Left lung (tissue), 4 donors: ENCODE measurements at regions not wholly inside any gene's neighbourhood (a gene's known extent, or its start where the extent isn't known, plus 50 kb on each side); places are given as distances from the start of the nearest gene placed in this dataset.

Experiments used
- ATAC-seq: fragments of 200-7000 bp; cut with Tn5 transposase; one replicate; pipeline ENCODE4 v1.9.1; 2020; ENCODE audit warnings: moderate library complexity
- DNase-seq, 4 donors: peaks; one replicate each; pipeline ENCODE4 v3.0.0-alpha.2; 2013 to 2020
- H3K27ac ChIP-seq, 2 donors: fragments of 200-600 bp; sonication (generic) in 1 of 2; one replicate each; pipeline versions ENCODE4 v1.5.0 to v1.8.0; 2020 to 2021
- H3K27me3 ChIP-seq, 2 donors: fragments of 200-600 bp; sonication (generic) in 1 of 2; one replicate each; pipeline versions ENCODE4 v1.5.0 to v1.8.0; 2020 to 2021
- H3K36me3 ChIP-seq, 2 donors: fragments of 200-600 bp; sonication (generic) in 1 of 2; one replicate each; pipeline versions ENCODE4 v1.5.0 to v1.8.0; 2020 to 2021
- H3K4me1 ChIP-seq, 2 donors: fragments of 200-600 bp; one replicate each; pipeline ENCODE4 v1.8.0; 2021
- H3K4me3 ChIP-seq, 2 donors: fragments of 200-600 bp; sonication (generic) in 1 of 2; one replicate each; pipeline versions ENCODE4 v1.5.0 to v1.8.0; 2020 to 2021; ENCODE audit warnings: mild to moderate bottlenecking in 1 of 2
- H3K9me3 ChIP-seq, 2 donors: fragments of 200-600 bp; sonication (generic) in 1 of 2; one replicate each; pipeline versions ENCODE4 v1.5.0 to v1.8.0; 2020 to 2021
- CTCF ChIP-seq, 2 donors: fragments of 200-600 bp; sonication (generic) in 1 of 2; IDR thresholded peaks; one replicate each; pipeline versions ENCODE4 v1.5.0 to v1.8.0; 2021; ENCODE audit warnings: antibody characterized with exemption in 2 of 2
- intact Hi-C, 2 donors: fragments of 100-400 bp; cut with DNase I; formaldehyde crosslinking; loops; one replicate each; pipeline versions ENCODE4 v1.11.2 to v1.14.2; 2022
- donor health status: DM: no; HTN: yes; CAD: no.
- donor health status: DM: no; HTN: no; CAD: no.

GRCh38 chr7:131692131-131692960 is 135.9 kb upstream of the PODXL start:
- no peak overlapping the region for H3K4me3 ChIP-seq
- ATAC-seq (peak; percentile 79), DNase-seq (peak in 3 of 4 donors; percentile 14 to 83 (median 42))
- peaks cover 0 to 72% of the 10 kb centered on the region in 2 donors for H3K27me3 ChIP-seq
- H3K27ac ChIP-seq, result no peak overlapping the region
- intact Hi-C loops, result no loop called here
- peak; percentile 72 to 78 for TF ChIP-seq CTCF (IDR thresholded peaks at IDR 0.05)
- no peaks in the 10 kb centered on the region for H3K36me3 ChIP-seq
- peaks cover 0 to 3% of the 10 kb centered on the region in 2 donors for H3K4me1 ChIP-seq
- H3K9me3 ChIP-seq, result no peaks in the 10 kb centered on the region

GRCh38 chr7:131691454-131692130 is 135.2 kb upstream of the PODXL start:
- Histone ChIP-seq H3K36me3 (no peaks in the 10 kb centered on the region), H3K27ac (no peak overlapping the region), H3K27me3 (peaks cover 0 to 76% of the 10 kb centered on the region in 2 donors), H3K9me3 (no peaks in the 10 kb centered on the region), H3K4me1 (peaks cover 0 to 3% of the 10 kb centered on the region in 2 donors), H3K4me3 (no peak overlapping the region)
- ATAC-seq, result no peak
- TF ChIP-seq CTCF (IDR thresholded peaks at IDR 0.05), result no peak
- DNase-seq, result no peak
- intact Hi-C loops, result no loop called here

- intact Hi-C loops, result no loop called here
- H3K27me3 ChIP-seq, result peaks cover 0 to 85% of the 10 kb centered on the region in 2 donors
- no peak for TF ChIP-seq CTCF (IDR thresholded peaks at IDR 0.05)
- H3K36me3 ChIP-seq, result no peaks in the 10 kb centered on the region
- no peak for DNase-seq
- H3K9me3 ChIP-seq, result no peaks in the 10 kb centered on the region
- H3K4me1 ChIP-seq, result peaks cover 0 to 3% of the 10 kb centered on the region in 2 donors
- no peak overlapping the region for H3K27ac ChIP-seq
- H3K4me3 ChIP-seq, result no peak overlapping the region
- ATAC-seq, result no peak
Observed at GRCh38 chr7:131690441-131690840, 134.0 kb upstream of the PODXL start.

- peaks cover 0 to 85% of the 10 kb centered on the region in 2 donors for H3K27me3 ChIP-seq
- H3K4me1 ChIP-seq, result peaks cover 0 to 3% of the 10 kb centered on the region in 2 donors
- DNase-seq, result no peak
- H3K4me3 ChIP-seq, result no peak overlapping the region
- no peaks in the 10 kb centered on the region for H3K36me3 ChIP-seq
- intact Hi-C loops, result no loop called here
- no peaks in the 10 kb centered on the region for H3K9me3 ChIP-seq
- no peak for ATAC-seq
- H3K27ac ChIP-seq, result no peak overlapping the region
- TF ChIP-seq CTCF (IDR thresholded peaks at IDR 0.05), result no peak
Observed at GRCh38 chr7:131689662-131690234, 133.3 kb upstream of the PODXL start.
